ENCODE measurements at regions not wholly inside any gene's neighbourhood (a gene's known extent, or its start where the extent isn't known, plus 50 kb on each side); places are given as distances from the start of the nearest gene placed in this dataset.
"Not testable (repeated sequence)": the region's sequence is repeated elsewhere in the genome, so short reads cannot be mapped to it uniquely, and the experiment has no call there.

DNA sequence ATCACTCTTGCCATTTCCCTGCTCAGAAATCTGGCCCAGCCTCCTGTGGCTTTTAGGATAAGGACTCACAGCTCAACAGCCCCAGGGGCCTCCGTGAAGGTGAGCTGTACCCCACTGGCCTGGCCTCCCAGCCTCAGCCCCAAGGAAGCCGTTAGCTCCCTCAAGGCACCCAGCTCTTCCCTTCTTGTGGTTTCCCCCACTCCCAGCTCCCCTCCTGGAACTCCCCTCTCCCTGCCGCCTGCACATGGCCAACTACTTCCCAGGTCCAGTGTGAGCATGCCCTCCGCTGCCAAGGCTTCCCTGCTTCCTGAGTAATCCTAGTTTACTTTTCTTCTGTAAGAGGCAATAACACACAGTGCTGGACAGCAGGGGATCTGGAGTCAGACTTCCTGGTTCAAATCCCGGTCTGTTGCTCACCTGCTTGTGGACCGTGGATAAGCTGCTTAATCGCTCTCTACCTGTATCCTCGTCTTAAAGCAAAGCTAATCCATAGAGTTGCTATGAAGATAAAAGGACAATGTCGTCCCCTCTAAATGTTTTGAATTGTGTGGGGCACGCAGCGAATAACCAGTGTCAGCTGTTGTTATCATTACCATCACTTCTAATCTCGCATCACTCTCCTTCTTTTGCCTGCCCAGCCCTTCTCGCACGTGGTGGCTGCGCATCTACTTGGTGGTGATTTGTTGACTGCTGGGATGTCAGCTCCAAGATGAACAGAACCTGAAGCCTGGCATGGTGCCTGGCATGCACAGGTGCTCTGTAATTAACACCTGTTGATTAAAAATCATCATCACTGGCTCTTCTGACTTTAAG, 86.6 kb downstream of the C5orf15 start:
- no peak for DNase-seq

- no peak for DNase-seq
Observed at GRCh38 chr5:133878236-133878555, 90.2 kb downstream of the C5orf15 start.

DNA sequence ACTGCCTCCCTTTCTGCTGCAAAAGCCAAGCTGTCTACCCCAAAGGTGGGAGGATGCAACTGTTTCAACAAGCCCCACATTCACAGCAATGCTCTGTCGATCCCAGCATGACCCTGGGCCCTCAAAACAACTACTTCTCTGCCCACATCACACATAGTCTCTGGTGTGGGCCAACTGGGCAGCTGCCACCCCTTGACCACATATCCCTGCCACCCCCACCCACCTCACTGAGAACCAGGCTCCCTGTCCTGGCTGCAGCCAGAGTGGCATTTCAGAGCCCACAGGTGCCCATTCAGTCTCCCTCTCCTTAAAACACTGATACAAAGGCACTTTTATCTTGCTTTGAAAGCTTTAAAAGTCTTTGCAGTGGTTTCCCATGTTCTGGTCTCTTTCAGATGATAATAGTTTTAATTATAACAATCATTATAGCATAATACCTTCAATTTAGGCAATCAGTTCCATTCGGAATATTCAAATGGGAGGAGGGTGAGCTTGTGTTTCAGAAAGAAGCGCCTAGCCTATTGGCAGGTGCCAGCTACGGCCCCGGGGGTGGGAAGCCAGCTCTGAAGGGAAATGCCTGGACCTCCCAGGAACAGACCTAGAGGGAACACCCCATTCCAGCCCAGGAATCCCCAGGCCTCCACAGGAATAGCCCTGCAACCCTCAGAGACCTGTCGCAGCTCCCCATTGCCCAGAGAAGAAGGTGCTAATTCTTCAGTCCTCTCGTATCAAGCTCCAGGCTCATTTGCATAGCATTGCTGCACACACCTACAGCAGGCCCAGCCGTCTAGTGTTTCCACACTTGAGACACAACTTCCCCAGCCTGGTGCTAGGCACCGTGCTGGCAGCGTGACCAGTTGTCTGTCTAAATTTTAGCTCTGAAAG, 90.8 kb downstream of the C5orf15 start:
- DNase-seq: no peak

- no peak for DNase-seq
Observed at GRCh38 chr5:133876266-133876665, 92.2 kb downstream of the C5orf15 start.

DNA sequence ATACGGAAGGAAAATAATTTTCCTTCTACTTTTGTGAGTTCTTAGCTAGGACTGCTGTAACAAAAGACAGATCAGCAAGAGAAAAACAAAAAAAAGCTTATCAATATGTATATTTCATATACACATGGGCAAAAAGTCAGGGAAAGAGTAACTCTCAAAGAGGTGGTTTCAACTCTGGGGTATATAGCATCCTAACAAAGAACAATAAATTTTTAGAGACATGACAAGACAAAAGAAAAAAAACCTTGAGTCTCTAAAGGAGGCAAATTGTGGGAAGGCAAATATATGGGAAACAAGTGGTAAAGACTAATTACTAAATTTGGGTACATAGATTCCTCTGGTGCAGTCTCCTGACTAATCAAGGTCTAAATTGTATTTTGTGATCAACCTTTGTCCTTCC, 93.2 kb downstream of the C5orf15 start:
- no peak for DNase-seq

- no peak for DNase-seq
Observed at GRCh38 chr5:133873449-133873848, 95.0 kb downstream of the C5orf15 start.

- DNase-seq: no peak
Observed at GRCh38 chr5:133870661-133871060, 97.8 kb downstream of the C5orf15 start.

DNA sequence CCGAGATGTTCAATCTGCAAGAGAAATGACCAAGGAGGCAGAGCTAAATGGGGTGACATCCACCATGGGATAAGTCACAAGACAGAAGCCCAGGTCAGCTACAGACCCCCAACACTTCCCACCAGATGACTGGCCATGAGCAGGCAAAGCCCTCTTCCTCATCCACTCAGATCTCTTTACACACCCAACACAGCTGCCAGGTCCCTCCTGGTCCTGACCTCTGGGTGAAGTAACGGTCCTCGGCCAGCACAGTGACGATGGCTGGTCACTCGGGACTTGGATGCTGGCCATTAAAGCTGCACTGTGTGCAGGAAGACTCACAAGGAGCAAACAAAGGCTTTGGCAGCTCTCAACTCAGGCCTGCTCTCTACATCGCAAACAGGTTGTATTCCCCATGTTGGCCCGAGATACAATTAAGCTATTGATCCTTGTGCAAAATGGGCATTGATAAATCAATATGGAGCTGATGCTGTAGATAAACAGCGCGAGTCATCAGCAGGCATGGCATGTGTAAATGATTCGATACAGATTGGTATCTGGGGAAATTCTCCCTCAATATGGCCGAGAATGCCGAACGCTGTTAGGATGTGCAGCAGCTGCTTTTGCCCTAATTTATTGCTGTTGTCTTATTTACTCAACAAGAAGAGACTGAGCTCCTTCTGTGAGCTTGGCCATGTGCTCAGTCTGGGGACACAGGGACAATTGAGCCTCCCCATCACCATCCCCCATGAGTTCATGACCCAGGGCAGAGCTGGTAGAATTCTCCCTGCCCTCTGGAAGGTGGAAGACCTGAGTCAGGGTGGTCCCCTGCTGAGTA, 98.7 kb downstream of the C5orf15 start:
- DNase-seq: no peak

- DNase-seq: peak; percentile 4
Observed at GRCh38 chr5:133868946-133869518, 99.4 kb downstream of the C5orf15 start.

DNA sequence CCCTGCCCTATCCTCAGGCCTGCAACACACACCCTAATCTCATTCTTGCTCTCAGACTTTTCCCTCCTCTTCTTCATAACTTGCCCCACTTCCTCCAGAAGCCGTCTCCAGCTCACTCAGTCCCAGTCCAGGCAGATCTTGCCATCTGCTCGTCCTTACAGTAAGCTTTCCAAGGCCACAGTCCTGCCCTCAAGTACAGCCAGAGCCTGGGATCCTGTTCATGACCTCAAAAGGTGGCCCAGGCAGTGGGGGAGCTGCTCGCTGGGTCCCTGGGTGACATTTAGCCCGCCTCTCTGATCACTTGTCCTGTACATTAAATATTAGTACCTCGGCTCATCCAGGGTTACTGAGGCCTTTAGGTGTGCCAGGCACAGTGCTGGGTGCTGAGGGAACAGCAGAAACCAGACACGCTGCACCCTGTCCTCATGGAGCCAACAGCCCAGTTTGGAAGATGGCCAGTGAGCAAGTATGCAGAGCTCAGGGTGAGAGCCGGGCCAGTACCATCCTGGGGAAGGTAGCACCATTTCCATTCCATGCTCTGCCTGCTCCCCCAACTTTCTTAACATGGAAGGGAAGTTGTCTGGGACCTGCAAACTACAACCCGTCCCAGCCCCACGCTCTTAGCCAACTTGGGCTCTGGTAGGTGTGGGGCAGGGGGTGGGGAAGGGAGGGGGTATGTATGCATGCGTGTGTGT, 100.4 kb downstream of the C5orf15 start:
- no peak for DNase-seq

GRCh38 chr5:133867341-133867740, 101.1 kb downstream of the C5orf15 start:
- no peak for DNase-seq

GRCh38 chr5:133866903-133867245, 101.6 kb downstream of the C5orf15 start:
- no peak for DNase-seq

DNA sequence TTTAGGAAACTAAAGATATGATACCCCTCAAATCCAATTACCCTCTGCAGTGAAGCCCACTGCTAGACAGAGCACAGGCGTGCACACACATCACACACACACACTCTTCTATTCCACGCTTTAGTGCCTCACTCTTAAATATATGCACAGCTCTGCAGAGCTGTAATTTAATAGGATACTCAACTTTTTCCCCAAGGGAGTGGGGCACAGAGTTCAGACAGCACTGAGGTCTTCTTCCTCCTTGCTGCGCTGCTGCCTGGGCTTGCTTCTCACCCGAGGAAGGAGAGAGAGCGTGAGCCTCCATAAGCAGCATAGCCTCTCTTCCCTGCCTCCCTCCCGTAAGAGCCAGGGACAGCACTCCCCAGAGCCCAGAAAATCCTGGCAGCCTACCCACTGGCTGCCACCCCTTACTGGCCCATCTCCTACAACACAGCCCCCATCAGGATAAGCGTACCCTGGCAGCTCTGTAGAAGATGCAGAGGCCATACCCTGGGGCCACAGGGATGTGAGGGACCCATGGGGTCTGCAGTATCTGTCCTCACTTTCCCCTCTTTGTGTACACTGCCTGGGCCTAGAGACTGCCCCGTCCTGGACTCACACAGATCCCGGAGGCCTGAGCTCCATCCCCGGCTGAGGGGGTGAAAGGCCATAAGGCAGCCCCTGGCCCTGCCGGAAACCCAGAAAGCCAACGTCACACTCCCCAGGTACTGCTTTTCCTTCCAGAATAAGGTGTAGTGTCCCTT, 102.1 kb downstream of the C5orf15 start:
- no peak for DNase-seq

GRCh38 chr5:133865113-133865512, 103.3 kb downstream of the C5orf15 start:
- DNase-seq: no peak

DNA sequence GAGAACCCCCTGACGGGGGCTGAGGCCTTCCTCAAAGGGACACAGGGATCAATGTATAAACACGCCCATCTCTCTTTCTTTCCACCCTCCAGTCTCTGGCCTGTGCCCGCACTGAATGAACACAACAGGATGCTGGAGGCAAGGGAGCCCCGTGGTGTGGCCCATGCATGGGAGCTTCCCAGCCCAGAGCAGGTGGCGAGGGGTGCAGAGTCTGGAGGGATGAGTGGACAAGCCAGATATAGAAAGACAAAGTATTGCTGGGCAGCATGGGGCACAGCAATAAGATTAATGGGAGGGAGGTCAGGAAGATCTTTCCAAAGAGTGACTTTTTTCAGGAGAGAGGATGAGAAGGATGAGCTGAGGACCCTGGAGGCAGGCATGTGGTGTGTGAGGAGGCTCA, 103.7 kb downstream of the C5orf15 start:
- DNase-seq: no peak

DNA sequence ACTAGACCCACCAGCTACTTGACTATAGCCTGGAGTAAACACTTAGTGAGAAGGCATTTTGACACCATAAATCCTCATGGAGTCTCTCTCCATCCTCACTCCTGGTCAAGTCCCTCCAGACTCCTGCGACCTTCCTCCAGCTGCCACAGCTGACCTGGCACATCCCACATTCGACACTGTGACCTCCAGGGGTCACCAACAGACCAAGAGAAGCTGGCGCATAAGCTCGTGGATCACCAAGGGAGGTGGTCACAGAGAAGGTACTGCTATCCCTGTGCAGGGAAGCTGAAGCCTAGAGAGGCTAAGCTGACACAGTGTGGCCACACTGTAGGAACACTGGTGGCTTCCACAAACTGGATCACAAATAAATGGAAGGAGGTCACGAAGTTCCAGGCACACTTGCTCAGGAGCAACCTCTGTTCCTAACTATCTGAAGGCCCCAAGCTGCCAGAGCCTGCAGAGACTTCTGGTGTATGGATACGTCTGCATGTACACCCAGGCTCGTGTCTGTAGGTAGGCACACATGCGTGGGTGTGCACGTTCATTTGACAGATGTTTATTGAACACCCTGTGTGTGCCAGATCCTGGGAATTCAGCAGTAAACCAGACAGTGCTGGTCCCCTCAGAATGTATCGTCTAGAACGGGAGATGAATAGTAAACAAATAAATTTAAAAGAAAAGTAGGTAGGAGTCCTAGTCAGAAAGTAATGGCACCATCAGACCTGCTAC, 104.4 kb downstream of the C5orf15 start:
- DNase-seq: no peak

- DNase-seq: no peak
Observed at GRCh38 chr5:133861161-133861737, 107.2 kb downstream of the C5orf15 start.

DNA sequence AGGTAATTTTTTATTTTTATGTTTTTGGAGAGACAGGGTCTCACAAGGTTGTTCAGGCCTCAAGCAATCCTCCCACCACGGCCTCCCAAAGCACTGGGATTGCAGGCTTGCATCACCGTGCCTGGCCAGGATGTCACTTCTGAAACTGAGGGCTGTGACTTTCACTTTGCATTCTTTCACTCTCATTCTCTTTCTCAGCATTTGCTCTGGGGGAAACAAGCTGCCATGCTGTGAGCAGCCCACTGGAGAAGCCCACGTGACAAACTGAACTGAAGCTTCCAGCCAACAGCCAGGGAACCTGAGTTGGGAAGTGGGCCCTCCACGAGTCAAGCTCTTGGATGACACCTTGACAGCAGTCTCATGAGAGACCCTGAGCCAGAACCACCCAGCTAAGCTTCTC, 109.4 kb downstream of the C5orf15 start:
- DNase-seq: no peak

GRCh38 chr5:133857595-133858313, 110.7 kb downstream of the C5orf15 start:
- DNase-seq: not testable (repeated sequence)

GRCh38 chr5:133854554-133854953, 113.9 kb downstream of the C5orf15 start:
- no peak for DNase-seq
